HG03108 (cell line): ENCODE measurements at regions not wholly inside any gene's neighbourhood (a gene's known extent, or its start where the extent isn't known, plus 50 kb on each side); places are given as distances from the start of the nearest gene placed in this dataset.

Experiments
- ATAC-seq: cut with Tn5 transposase; IDR thresholded peaks from one replicate; pipeline ENCODE4 v1.9.1; 2021; ENCODE audit warnings: moderate library complexity; ENCODE audit not compliant: unreplicated experiment

GRCh38 chr22:49451070-49451840, 376.4 kb downstream of the BRD1 start:
- ATAC-seq: no peak

- no peak for ATAC-seq
Measured at GRCh38 chr22:49450498-49450897, 377.2 kb downstream of the BRD1 start.

- ATAC-seq: no peak
Measured at GRCh38 chr22:49449811-49450446, 377.7 kb downstream of the BRD1 start.

- ATAC-seq: no peak
Measured at GRCh38 chr22:49449377-49449776, 378.3 kb downstream of the BRD1 start.

DNA sequence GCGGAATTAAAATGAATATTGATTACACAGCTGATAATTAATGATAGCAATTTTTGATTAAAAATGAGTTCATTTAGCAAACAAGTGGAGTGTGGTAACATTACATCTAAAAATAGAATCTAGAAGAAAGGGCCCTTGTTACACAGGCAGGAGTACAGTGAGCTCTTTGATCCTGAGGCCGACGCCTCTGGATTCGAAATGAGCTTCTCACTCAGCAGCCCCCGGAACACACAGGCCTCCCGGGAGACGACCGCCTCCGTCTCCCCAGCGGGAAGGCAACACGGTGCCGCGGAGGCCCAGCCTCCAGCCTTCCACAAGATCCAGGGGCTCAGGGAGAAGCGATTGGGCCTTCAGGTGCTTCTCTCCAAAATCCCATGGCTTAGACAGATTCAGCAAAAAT, 379.1 kb downstream of the BRD1 start:
- no peak for ATAC-seq

GRCh38 chr22:49447837-49448236, 379.8 kb downstream of the BRD1 start:
- no peak for ATAC-seq

GRCh38 chr22:49446759-49447710, 380.6 kb downstream of the BRD1 start:
- no peak for ATAC-seq

DNA sequence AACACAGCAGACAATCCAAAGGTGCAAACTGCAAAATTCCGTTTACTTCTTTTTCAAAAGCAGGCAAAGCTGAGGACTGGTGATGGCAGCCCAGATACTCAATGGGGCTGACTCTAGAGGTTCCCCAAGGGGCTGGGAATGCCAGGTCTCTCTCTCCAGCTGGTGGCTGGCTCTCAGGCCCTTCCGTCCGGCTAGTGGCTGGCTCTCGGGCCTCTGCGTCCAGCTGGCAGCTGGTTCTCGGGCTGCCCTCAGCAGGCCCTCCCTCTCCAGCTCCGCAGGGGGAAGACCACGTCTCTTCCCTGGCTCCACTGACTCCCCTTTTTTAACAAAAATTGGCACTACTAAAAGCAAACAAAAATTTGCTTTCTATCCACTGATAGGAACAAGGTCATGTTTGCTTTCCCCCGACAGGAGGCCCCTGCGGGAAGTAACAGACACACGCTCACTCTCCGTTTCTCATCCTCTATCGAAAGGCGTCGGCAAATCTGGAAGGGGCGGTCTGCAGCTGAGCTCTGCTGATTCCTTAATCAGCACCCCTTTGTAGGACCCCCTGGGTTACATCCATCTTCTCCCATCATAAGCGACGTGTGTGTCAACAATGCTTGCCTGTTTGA, 381.4 kb downstream of the BRD1 start:
- no peak for ATAC-seq

- no peak for ATAC-seq
Measured at GRCh38 chr22:49444781-49445180, 382.9 kb downstream of the BRD1 start.

GRCh38 chr22:49440931-49441330, 386.7 kb downstream of the BRD1 start:
- no peak for ATAC-seq

DNA sequence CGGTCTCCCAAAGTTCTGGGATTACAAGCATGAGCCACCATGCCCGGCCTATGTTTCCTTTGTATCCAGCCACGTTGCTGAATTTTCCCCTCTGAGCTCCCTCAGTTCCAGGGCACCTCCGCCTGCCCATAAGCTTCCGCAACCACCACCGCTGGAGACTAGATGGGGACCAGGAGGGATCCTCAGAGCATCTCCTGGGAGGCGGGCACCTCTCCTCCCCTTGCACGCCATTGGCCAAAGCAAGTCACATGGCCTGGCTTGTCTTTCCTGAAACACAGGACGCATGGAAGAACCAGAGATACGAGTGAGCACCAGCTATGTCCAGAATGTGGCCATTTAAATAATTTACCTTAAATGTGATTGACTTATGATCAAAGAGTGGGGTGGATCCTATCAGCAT, 388.3 kb downstream of the BRD1 start:
- no peak for ATAC-seq

GRCh38 chr22:49437956-49438355, 389.7 kb downstream of the BRD1 start:
- no peak for ATAC-seq

GRCh38 chr22:49437356-49437755, 390.3 kb downstream of the BRD1 start:
- ATAC-seq: no peak

DNA sequence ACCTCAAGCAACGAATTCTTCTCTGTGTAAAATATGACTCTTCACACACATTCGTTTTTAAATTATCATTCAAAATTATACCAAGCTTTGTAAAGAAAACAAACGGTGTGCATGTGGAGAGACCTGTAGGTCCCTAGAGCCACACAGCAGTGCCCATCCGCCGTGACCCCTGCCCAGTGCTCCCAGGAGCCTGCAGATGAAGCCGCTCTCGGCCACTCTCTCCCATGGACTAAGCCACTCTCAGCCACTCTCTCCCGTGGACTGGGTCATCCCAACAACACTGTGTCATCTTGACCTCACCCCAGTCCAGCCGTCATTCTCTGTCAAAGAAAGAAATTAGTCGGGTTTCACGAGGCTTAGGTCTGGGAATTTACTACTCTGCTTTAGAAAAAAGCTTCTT, 391.6 kb downstream of the BRD1 start:
- ATAC-seq: no peak

GRCh38 chr22:49435596-49435995, 392.1 kb downstream of the BRD1 start:
- no peak for ATAC-seq

GRCh38 chr22:49433717-49434611, 393.7 kb downstream of the BRD1 start:
- ATAC-seq: no peak

GRCh38 chr22:49432897-49433443, 394.7 kb downstream of the BRD1 start:
- ATAC-seq: no peak

GRCh38 chr22:49432211-49432896, 395.3 kb downstream of the BRD1 start:
- no peak for ATAC-seq

DNA sequence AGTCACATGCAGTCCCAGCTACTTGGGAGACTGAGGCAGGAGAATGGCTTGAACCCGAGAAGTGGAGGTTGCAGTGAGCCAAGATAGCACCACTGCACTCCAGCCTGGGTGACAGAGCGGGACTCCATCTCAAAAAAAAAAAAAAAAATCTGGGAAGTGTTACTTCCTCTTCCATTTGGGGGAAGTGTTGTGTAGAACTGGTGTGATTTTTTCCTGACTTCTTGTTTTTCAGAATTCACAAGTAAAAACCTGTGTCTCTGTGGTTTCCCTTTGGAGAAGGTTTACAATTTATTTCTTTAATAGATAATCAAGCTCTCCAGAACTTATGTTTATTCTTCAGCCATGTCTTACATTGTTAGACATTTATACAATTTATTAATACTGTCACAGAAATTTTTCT, 396.1 kb downstream of the BRD1 start:
- no peak for ATAC-seq
